ENCODE measurements at regions not wholly inside any gene's neighbourhood (a gene's known extent, or its start where the extent isn't known, plus 50 kb on each side); places are given as distances from the start of the nearest gene placed in this dataset.

- Histone ChIP-seq H3K4me2 (ENCODE audit: insufficient read depth, low read length) (no peak overlapping the region), H3K79me2 (ENCODE audit: insufficient read depth, low read length) (no peaks in the 10 kb centered on the region), H2AFZ (ENCODE audit: low read depth, low read length) (no peak overlapping the region), H3K36me3 (ENCODE audit: insufficient read depth, low read length) (no peaks in the 10 kb centered on the region), H3K9ac (ENCODE audit: low read depth, low read length) (no peak overlapping the region), H3K9me3 (ENCODE audit: insufficient read depth, low read length, severe bottlenecking) (no peaks in the 10 kb centered on the region), H3K4me1 (ENCODE audit: insufficient read depth, low read length) (no peaks in the 10 kb centered on the region), H4K20me1 (ENCODE audit: insufficient read depth, low read length) (no peaks in the 10 kb centered on the region), H3K4me3 (ENCODE audit: low read depth in 1 of 2, low read length in 2 of 2) (no peak overlapping the region), H3K27ac (ENCODE audit: low read length) (no peak overlapping the region), H3K27me3 (ENCODE audit: insufficient read depth, low read length, poor library complexity) (no peaks in the 10 kb centered on the region)
- DNase-seq (no peak), ATAC-seq (ENCODE audit: insufficient read depth, low read depth) (no peak)
- TF ChIP-seq CTCF (IDR thresholded peaks at IDR 0.05; ENCODE audit: borderline replicate concordance, extremely low read depth, low read length, poor library complexity, severe bottlenecking) (no peak), EZH2 (IDR thresholded peaks at IDR 0.05; ENCODE audit: borderline replicate concordance, low read depth, low read length, severe bottlenecking) (no peak)
These were observed 106.9 kb upstream of the PAQR3 start for GRCh38 chr4:79046016-79046592.

GRCh38 chr4:79044141-79044659 lies 105.0 kb upstream of the PAQR3 start:
- Histone ChIP-seq H3K27ac (ENCODE audit: low read length) (no peak overlapping the region), H2AFZ (ENCODE audit: low read depth, low read length) (no peak overlapping the region)
- no peak for ATAC-seq (ENCODE audit: insufficient read depth, low read depth)

GRCh38 chr4:79043138-79043537 lies 103.9 kb upstream of the PAQR3 start:
- ATAC-seq (ENCODE audit: insufficient read depth, low read depth) (no peak), DNase-seq (no peak)
- H3K9ac ChIP-seq (ENCODE audit: low read depth, low read length): no peak overlapping the region
- H4K20me1 ChIP-seq (ENCODE audit: insufficient read depth, low read length): no peaks in the 10 kb centered on the region
- H3K4me3 ChIP-seq (ENCODE audit: low read depth in 1 of 2, low read length in 2 of 2): no peak overlapping the region
- TF ChIP-seq EZH2 (IDR thresholded peaks at IDR 0.05; ENCODE audit: borderline replicate concordance, low read depth, low read length, severe bottlenecking) (no peak), CTCF (IDR thresholded peaks at IDR 0.05; ENCODE audit: borderline replicate concordance, extremely low read depth, low read length, poor library complexity, severe bottlenecking) (no peak)
- no peak overlapping the region for H3K4me2 ChIP-seq (ENCODE audit: insufficient read depth, low read length)
- no peaks in the 10 kb centered on the region for H3K27me3 ChIP-seq (ENCODE audit: insufficient read depth, low read length, poor library complexity)
- H3K36me3 ChIP-seq (ENCODE audit: insufficient read depth, low read length): no peaks in the 10 kb centered on the region
- no peak overlapping the region for H2AFZ ChIP-seq (ENCODE audit: low read depth, low read length)
- no peak overlapping the region for H3K27ac ChIP-seq (ENCODE audit: low read length)
- H3K4me1 ChIP-seq (ENCODE audit: insufficient read depth, low read length): no peaks in the 10 kb centered on the region
- no peaks in the 10 kb centered on the region for H3K79me2 ChIP-seq (ENCODE audit: insufficient read depth, low read length)
- no peaks in the 10 kb centered on the region for H3K9me3 ChIP-seq (ENCODE audit: insufficient read depth, low read length, severe bottlenecking)

More at GRCh38 chr4:79044141-79044659, 105.0 kb upstream of the PAQR3 start:
- Histone ChIP-seq H3K9me3 (ENCODE audit: insufficient read depth, low read length, severe bottlenecking) (no peaks in the 10 kb centered on the region), H3K9ac (ENCODE audit: low read depth, low read length) (no peak overlapping the region), H3K27me3 (ENCODE audit: insufficient read depth, low read length, poor library complexity) (no peaks in the 10 kb centered on the region), H3K4me1 (ENCODE audit: insufficient read depth, low read length) (no peaks in the 10 kb centered on the region), H3K4me3 (ENCODE audit: low read depth in 1 of 2, low read length in 2 of 2) (no peak overlapping the region), H3K79me2 (ENCODE audit: insufficient read depth, low read length) (no peaks in the 10 kb centered on the region), H3K36me3 (ENCODE audit: insufficient read depth, low read length) (no peaks in the 10 kb centered on the region), H4K20me1 (ENCODE audit: insufficient read depth, low read length) (no peaks in the 10 kb centered on the region), H3K4me2 (ENCODE audit: insufficient read depth, low read length) (no peak overlapping the region)
- DNase-seq: no peak
- TF ChIP-seq EZH2 (IDR thresholded peaks at IDR 0.05; ENCODE audit: borderline replicate concordance, low read depth, low read length, severe bottlenecking) (no peak), CTCF (IDR thresholded peaks at IDR 0.05; ENCODE audit: borderline replicate concordance, extremely low read depth, low read length, poor library complexity, severe bottlenecking) (no peak)

Measured in DND-41 (cell line).